T-helper 1 cell (primary cell): ENCODE measurements at regions not wholly inside any gene's neighbourhood (a gene's known extent, or its start where the extent isn't known, plus 50 kb on each side); places are given as distances from the start of the nearest gene placed in this dataset.

Experiments used
- DNase-seq, 5 donors: peaks; one replicate each; pipeline ENCODE4 v3.0.0-alpha.2; 2012 to 2020

GRCh38 chr3:21138085-21138484 is 612.9 kb downstream of the ZNF385D start:
- DNase-seq, result no peak

- no peak for DNase-seq
Observed at GRCh38 chr3:21132896-21133295, 618.1 kb downstream of the ZNF385D start.

- DNase-seq, result no peak
Observed at GRCh38 chr3:21120826-21121225, 630.2 kb downstream of the ZNF385D start.

- DNase-seq, result no peak
Observed at GRCh38 chr3:21117370-21117769, 633.6 kb downstream of the ZNF385D start.

GRCh38 chr3:21109056-21109455 is 642.0 kb downstream of the ZNF385D start:
- no peak for DNase-seq

- no peak for DNase-seq
Observed at GRCh38 chr3:21105784-21106183, 645.2 kb downstream of the ZNF385D start.

GRCh38 chr3:21100656-21101359 is 650.2 kb downstream of the ZNF385D start:
- no peak for DNase-seq

- no peak for DNase-seq
Observed at GRCh38 chr3:21094686-21095085, 656.3 kb downstream of the ZNF385D start.

GRCh38 chr3:21073561-21073960 is 677.4 kb downstream of the ZNF385D start:
- DNase-seq, result no peak

GRCh38 chr3:21067031-21067813 is 683.8 kb downstream of the ZNF385D start:
- no peak for DNase-seq

GRCh38 chr3:21062831-21063294 is 688.1 kb downstream of the ZNF385D start:
- no peak for DNase-seq

- no peak for DNase-seq
Observed at GRCh38 chr3:21059404-21059803, 691.6 kb downstream of the ZNF385D start.

GRCh38 chr3:21056293-21056692 is 694.7 kb downstream of the ZNF385D start:
- DNase-seq, result no peak

- no peak for DNase-seq
Observed at GRCh38 chr3:21055015-21055414, 696.0 kb downstream of the ZNF385D start.

- DNase-seq, result no peak
Observed at GRCh38 chr3:21054064-21054463, 696.9 kb downstream of the ZNF385D start.

GRCh38 chr3:21049334-21050062 is 701.5 kb downstream of the ZNF385D start:
- no peak for DNase-seq

GRCh38 chr3:21043139-21043538 is 707.9 kb downstream of the ZNF385D start:
- DNase-seq, result no peak

- no peak for DNase-seq
Observed at GRCh38 chr3:21042184-21042583, 708.8 kb downstream of the ZNF385D start.

- DNase-seq, result no peak
Observed at GRCh38 chr3:21041621-21042020, 709.4 kb downstream of the ZNF385D start.

GRCh38 chr3:21036888-21037287 is 714.1 kb downstream of the ZNF385D start:
- no peak for DNase-seq

- DNase-seq, result no peak
Observed at GRCh38 chr3:21028412-21028811, 722.6 kb downstream of the ZNF385D start.

- no peak for DNase-seq
Observed at GRCh38 chr3:21024563-21024962, 726.4 kb downstream of the ZNF385D start.

- DNase-seq, result no peak
Observed at GRCh38 chr3:21020681-21021080, 730.3 kb downstream of the ZNF385D start.

- DNase-seq, result no peak
Observed at GRCh38 chr3:21020043-21020442, 731.0 kb downstream of the ZNF385D start.
